CD14-positive monocyte (primary cell): ENCODE measurements at regions not wholly inside any gene's neighbourhood (a gene's known extent, or its start where the extent isn't known, plus 50 kb on each side); places are given as distances from the start of the nearest gene placed in this dataset.
A peak's percentile ranks its signal among the peaks of the same experiment; 100 is the strongest.

Source experiments
- DNase-seq, 3 donors: peaks; one replicate each; pipeline ENCODE4 v3.0.0-alpha.2; 2011 to 2022
- H2AFZ ChIP-seq: 2 replicates; pipeline ENCODE4 v1.6.0; 2012; ENCODE audit warnings: mild to moderate bottlenecking, low read depth, low read length, inconsistent platforms; ENCODE audit not compliant: insufficient read depth, poor library complexity, severe bottlenecking
- H3K27ac ChIP-seq, 2 donors: 1 replicate in 1 of 2; 2 replicates in 1 of 2; pipeline ENCODE4 v1.5.1; 2012 to 2013; ENCODE audit warnings: low read length in 2 of 2, control low read depth in 1 of 2, inconsistent platforms in 1 of 2, low read depth in 1 of 2, mild to moderate bottlenecking in 1 of 2
- H3K27me3 ChIP-seq, 2 donors: one replicate each; pipeline versions ENCODE4 v1.6.0 to v1.6.1; 2011 to 2013; ENCODE audit warnings: low read length in 2 of 2; ENCODE audit not compliant: control insufficient read depth in 2 of 2, insufficient read depth in 2 of 2
- H3K36me3 ChIP-seq, 2 donors: replicated peaks in 1 of 2; 1 replicate in 1 of 2; 2 replicates in 1 of 2; pipeline versions ENCODE4 v1.5.1 to v1.6.1; 2012 to 2013; ENCODE audit warnings: low read length in 2 of 2, control low read depth in 1 of 2, inconsistent platforms in 1 of 2, mild to moderate bottlenecking in 1 of 2; ENCODE audit not compliant: insufficient read depth in 2 of 2, control insufficient read depth in 1 of 2
- H3K4me1 ChIP-seq, 2 donors: 1 replicate in 1 of 2; 2 replicates in 1 of 2; pipeline versions ENCODE4 v1.5.1 to v1.6.1; 2012 to 2013; ENCODE audit warnings: low read length in 2 of 2, control low read depth in 1 of 2, inconsistent platforms in 1 of 2, mild to moderate bottlenecking in 1 of 2, moderate library complexity in 1 of 2; ENCODE audit not compliant: insufficient read depth in 2 of 2, control insufficient read depth in 1 of 2
- H3K4me2 ChIP-seq: replicated peaks from 2 replicates; pipeline ENCODE3; 2012; ENCODE audit warnings: low read length, moderate library complexity, mild to moderate bottlenecking; ENCODE audit not compliant: poor library complexity, severe bottlenecking; ENCODE audit errors: extremely low read depth
- H3K4me3 ChIP-seq, 3 experiments: fragments of 200-600 bp in 1 of 3; sonication (generic) in 1 of 3; replicated peaks in 1 of 3; 1 replicate in 2 of 3; 2 replicates in 1 of 3; pipeline ENCODE4 v1.5.1; 2011 to 2013; ENCODE audit warnings: low read length in 3 of 3, mild to moderate bottlenecking in 3 of 3, control low read depth in 2 of 3, low read depth in 2 of 3, inconsistent platforms in 1 of 3, moderate library complexity in 1 of 3
- H3K79me2 ChIP-seq: 2 replicates; pipeline ENCODE4 v1.6.0; 2012; ENCODE audit warnings: mild to moderate bottlenecking, control low read depth, inconsistent platforms, low read length, moderate library complexity; ENCODE audit not compliant: insufficient read depth
- H3K9ac ChIP-seq: 2 replicates; pipeline ENCODE4 v1.6.0; 2017; ENCODE audit warnings: low read length, mild to moderate bottlenecking; ENCODE audit not compliant: insufficient read depth, poor library complexity, severe bottlenecking
- H3K9me3 ChIP-seq, 2 donors: replicated peaks in 1 of 2; 1 replicate in 1 of 2; 2 replicates in 1 of 2; pipeline versions ENCODE4 v1.5.1 to v1.6.1; 2012 to 2013; ENCODE audit warnings: low read length in 2 of 2, control low read depth in 1 of 2; ENCODE audit not compliant: control insufficient read depth in 1 of 2, insufficient read depth in 1 of 2
- H4K20me1 ChIP-seq: 2 replicates; pipeline ENCODE4 v1.6.0; 2012; ENCODE audit warnings: mild to moderate bottlenecking, low read length, control low read depth, moderate library complexity; ENCODE audit not compliant: insufficient read depth
- H3K27ac Mint-ChIP-seq, 7 donors: one replicate each; pipeline ENCODE4 v1.8.0; 2020; ENCODE audit warnings: mild to moderate bottlenecking in 7 of 7, mixed read lengths in 7 of 7, moderate library complexity in 6 of 7, inconsistent platforms in 2 of 7
- H3K27me3 Mint-ChIP-seq, 3 donors: one replicate each; pipeline ENCODE4 v1.8.0; 2021 to 2022; ENCODE audit warnings: low read depth in 3 of 3, mild to moderate bottlenecking in 3 of 3, mixed read lengths in 3 of 3, moderate library complexity in 3 of 3, inconsistent platforms in 1 of 3
- H3K36me3 Mint-ChIP-seq, 2 donors: one replicate each; pipeline ENCODE4 v1.8.0; 2020; ENCODE audit warnings: mixed read lengths in 2 of 2, inconsistent platforms in 1 of 2, mild to moderate bottlenecking in 1 of 2
- H3K4me1 Mint-ChIP-seq: one replicate; pipeline ENCODE4 v1.8.0; 2020; ENCODE audit warnings: mild to moderate bottlenecking, mixed read lengths
- H3K4me3 Mint-ChIP-seq, 2 donors: one replicate each; pipeline ENCODE4 v1.8.0; 2020; ENCODE audit warnings: mild to moderate bottlenecking in 2 of 2, mixed read lengths in 2 of 2, moderate library complexity in 1 of 2
- H3K9me3 Mint-ChIP-seq, 7 donors: one replicate each; pipeline ENCODE4 v1.8.0; 2020 to 2022; ENCODE audit warnings: mixed read lengths in 7 of 7, mild to moderate bottlenecking in 6 of 7, moderate library complexity in 6 of 7, inconsistent platforms in 2 of 7
- CTCF ChIP-seq: fragments of 200-600 bp; IDR thresholded peaks from one replicate; pipeline ENCODE4 v1.8.0; 2022; ENCODE audit warnings: antibody characterized with exemption, mild to moderate bottlenecking
- WGBS: methylation state at CpG from one replicate; pipeline ENCODE4 v1.1.5; 2013; ENCODE audit warnings: missing lambda C conversion rate; ENCODE audit not compliant: insufficient coverage; 5-methylcytosine and 5-hydroxymethylcytosine counted together
- intact Hi-C, 2 donors: fragments of 100-400 bp; cut with micrococcal nuclease; formaldehyde crosslinking; loops; one replicate each; pipeline versions ENCODE4 v1.15.0 to v1.15.1; 2023

- H3K4me3 ChIP-seq, result no peak overlapping the region
- no peak for DNase-seq
Observed at GRCh38 chr16:35146723-35147458, 1687.5 kb downstream of the TP53TG3F start.

More at GRCh38 chr16:35146723-35147458, 1687.5 kb downstream of the TP53TG3F start:
- H3K27ac Mint-ChIP-seq, result no peak overlapping the region
- Histone ChIP-seq H3K4me2 (no peak overlapping the region), H3K9me3 (peaks cover 95 to 100% of the 10 kb centered on the region in 2 donors), H3K27ac (no peak overlapping the region), H2AFZ (no peak overlapping the region), H3K27me3 (no peaks in the 10 kb centered on the region), H3K36me3 (no peaks in the 10 kb centered on the region), H4K20me1 (no peaks in the 10 kb centered on the region), H3K79me2 (no peaks in the 10 kb centered on the region), H3K9ac (no peak overlapping the region), H3K4me1 (no peaks in the 10 kb centered on the region)
- no peaks in the 10 kb centered on the region for H3K4me1 Mint-ChIP-seq
- 87% methylated on average over 13 of the region's 14 CpGs for WGBS
- H3K27me3 Mint-ChIP-seq, result peaks cover 0 to 1% (median 0%) of the 10 kb centered on the region in 3 donors
- intact Hi-C loops, result no loop called here
- TF ChIP-seq CTCF, result no peak
- peak overlapping the region in 1 of 2 donors; percentile 31 for H3K4me3 Mint-ChIP-seq
- peaks cover 51 to 92% (median 74%) of the 10 kb centered on the region in 7 donors for H3K9me3 Mint-ChIP-seq
- no peaks in the 10 kb centered on the region for H3K36me3 Mint-ChIP-seq
